GM23338 (cell line): ENCODE measurements at regions not wholly inside any gene's neighbourhood (a gene's known extent, or its start where the extent isn't known, plus 50 kb on each side); places are given as distances from the start of the nearest gene placed in this dataset.

ENCODE experiments used
- CREB1 ChIP-seq: fragments of 250-450 bp; sonication (Bioruptor Pico); IDR thresholded peaks from 2 replicates; pipeline ENCODE4 v1.5.0; 2020; ENCODE audit warnings: low read depth, mild to moderate bottlenecking, moderate library complexity
- CTCF ChIP-seq, 2 experiments: fragments of 200-600 bp in 1 of 2; sonication (generic) in 1 of 2; conservative IDR thresholded peaks; 2 replicates each; pipeline versions ENCODE4 v1.5.1 to v1.6.1; 2016 to 2017; ENCODE audit warnings: antibody characterized with exemption in 2 of 2, low read depth in 2 of 2, mild to moderate bottlenecking in 2 of 2, moderate library complexity in 1 of 2
- EZH2phosphoT487 ChIP-seq: fragments of 200-600 bp; sonication (generic); IDR thresholded peaks from one replicate; pipeline ENCODE4 v1.8.1; 2018; ENCODE audit warnings: antibody characterized with exemption; ENCODE audit not compliant: unreplicated experiment
- POLR2AphosphoS5 ChIP-seq: IDR thresholded peaks from 2 replicates; pipeline ENCODE4 v1.6.1; 2016; ENCODE audit warnings: antibody characterized with exemption, low read depth
- TF ChIP-seq, protein P1 (sequence below): IDR thresholded peaks from one replicate; pipeline ENCODE4 v1.6.1; 2018; ENCODE audit warnings: antibody characterized with exemption; ENCODE audit not compliant: unreplicated experiment

- TF ChIP-seq, protein P1, sequence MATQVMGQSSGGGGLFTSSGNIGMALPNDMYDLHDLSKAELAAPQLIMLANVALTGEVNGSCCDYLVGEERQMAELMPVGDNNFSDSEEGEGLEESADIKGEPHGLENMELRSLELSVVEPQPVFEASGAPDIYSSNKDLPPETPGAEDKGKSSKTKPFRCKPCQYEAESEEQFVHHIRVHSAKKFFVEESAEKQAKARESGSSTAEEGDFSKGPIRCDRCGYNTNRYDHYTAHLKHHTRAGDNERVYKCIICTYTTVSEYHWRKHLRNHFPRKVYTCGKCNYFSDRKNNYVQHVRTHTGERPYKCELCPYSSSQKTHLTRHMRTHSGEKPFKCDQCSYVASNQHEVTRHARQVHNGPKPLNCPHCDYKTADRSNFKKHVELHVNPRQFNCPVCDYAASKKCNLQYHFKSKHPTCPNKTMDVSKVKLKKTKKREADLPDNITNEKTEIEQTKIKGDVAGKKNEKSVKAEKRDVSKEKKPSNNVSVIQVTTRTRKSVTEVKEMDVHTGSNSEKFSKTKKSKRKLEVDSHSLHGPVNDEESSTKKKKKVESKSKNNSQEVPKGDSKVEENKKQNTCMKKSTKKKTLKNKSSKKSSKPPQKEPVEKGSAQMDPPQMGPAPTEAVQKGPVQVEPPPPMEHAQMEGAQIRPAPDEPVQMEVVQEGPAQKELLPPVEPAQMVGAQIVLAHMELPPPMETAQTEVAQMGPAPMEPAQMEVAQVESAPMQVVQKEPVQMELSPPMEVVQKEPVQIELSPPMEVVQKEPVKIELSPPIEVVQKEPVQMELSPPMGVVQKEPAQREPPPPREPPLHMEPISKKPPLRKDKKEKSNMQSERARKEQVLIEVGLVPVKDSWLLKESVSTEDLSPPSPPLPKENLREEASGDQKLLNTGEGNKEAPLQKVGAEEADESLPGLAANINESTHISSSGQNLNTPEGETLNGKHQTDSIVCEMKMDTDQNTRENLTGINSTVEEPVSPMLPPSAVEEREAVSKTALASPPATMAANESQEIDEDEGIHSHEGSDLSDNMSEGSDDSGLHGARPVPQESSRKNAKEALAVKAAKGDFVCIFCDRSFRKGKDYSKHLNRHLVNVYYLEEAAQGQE, result no peak
- TF ChIP-seq CTCF (conservative IDR thresholded peaks at IDR 0.05; ENCODE audit: low read depth in 2 of 2), result peak in 1 of 2 experiments; percentile 29; a peak in 3 of 4 replicates
- TF ChIP-seq CREB1 (CRISPR knock-in tag), result no peak
- no peak for TF ChIP-seq EZH2phosphoT487
- TF ChIP-seq POLR2AphosphoS5, result no peak
These were observed 110.4 kb upstream of the NAV3 start for GRCh38 chr12:77720258-77720657.
